Tibial artery (tissue), 4 donors: ENCODE measurements at regions not wholly inside any gene's neighbourhood (a gene's known extent, or its start where the extent isn't known, plus 50 kb on each side); places are given as distances from the start of the nearest gene placed in this dataset.
A peak's percentile ranks its signal among the peaks of the same experiment; 100 is the strongest.

Source experiments
- DNase-seq, 2 donors: peaks; one replicate each; pipeline ENCODE4 v3.0.0-alpha.2; 2019
- H3K27ac ChIP-seq, 2 donors: fragments of 200-600 bp; sonication (generic) in 1 of 2; 1 replicate in 1 of 2; 2 replicates in 1 of 2; pipeline ENCODE4 v1.5.1; 2018 to 2019; ENCODE audit warnings: mild to moderate bottlenecking in 1 of 2
- H3K27me3 ChIP-seq, 2 donors: fragments of 200-600 bp; sonication (generic) in 1 of 2; one replicate each; pipeline versions ENCODE4 v1.5.1 to v1.6.0; 2016 to 2019
- H3K36me3 ChIP-seq, 3 donors: fragments of 200-600 bp; sonication (generic) in 2 of 3; one replicate each; pipeline ENCODE4 v1.5.1; 2016 to 2019; ENCODE audit warnings: mild to moderate bottlenecking in 2 of 3
- H3K4me1 ChIP-seq, 4 donors: fragments of 200-600 bp; sonication (generic) in 2 of 4; 1 replicate in 3 of 4; 2 replicates in 1 of 4; pipeline ENCODE4 v1.5.1; 2016 to 2019
- H3K4me3 ChIP-seq, 2 donors: fragments of 200-600 bp; sonication (generic) in 1 of 2; 1 replicate in 1 of 2; 2 replicates in 1 of 2; pipeline ENCODE4 v1.5.1; 2018 to 2019; ENCODE audit warnings: mild to moderate bottlenecking in 2 of 2
- H3K9me3 ChIP-seq, 3 donors: fragments of 200-600 bp; sonication (generic) in 1 of 3; one replicate each; pipeline ENCODE4 v1.5.1; 2016 to 2019
- CTCF ChIP-seq, 2 experiments: fragments of 200-600 bp in 1 of 2; fragments of 450-650 bp in 1 of 2; IDR thresholded peaks; one replicate each; pipeline ENCODE4 v1.5.1; 2017 to 2019; ENCODE audit warnings: antibody characterized with exemption in 2 of 2, mild to moderate bottlenecking in 1 of 2, moderate library complexity in 1 of 2
- intact Hi-C: fragments of 100-400 bp; cut with DNase I; formaldehyde crosslinking; loops from one replicate; pipeline ENCODE4 v1.15.0; 2023; ENCODE audit warnings: low total_unique reads

GRCh38 chr2:239905884-239906654 lies 119.1 kb downstream of the NDUFA10 start:
- H3K36me3 ChIP-seq, result no peaks in the 10 kb centered on the region
- DNase-seq, result peak in 1 of 2 donors; percentile 39
- intact Hi-C loops, result no loop called here
- peaks cover 0 to 4% (median 0%) of the 10 kb centered on the region in 3 donors for H3K9me3 ChIP-seq
- H3K27me3 ChIP-seq, result no peaks in the 10 kb centered on the region
- no peak overlapping the region for H3K4me3 ChIP-seq
- TF ChIP-seq CTCF (IDR thresholded peaks at IDR 0.05), result no peak
- H3K4me1 ChIP-seq, result no peaks in the 10 kb centered on the region
- H3K27ac ChIP-seq, result no peak overlapping the region

GRCh38 chr2:239905306-239905705 lies 119.8 kb downstream of the NDUFA10 start:
- no peaks in the 10 kb centered on the region for H3K36me3 ChIP-seq
- H3K4me3 ChIP-seq, result no peak overlapping the region
- no peak for TF ChIP-seq CTCF (IDR thresholded peaks at IDR 0.05)
- DNase-seq, result peak in 1 of 2 donors; percentile 24
- H3K9me3 ChIP-seq, result peaks cover 0 to 4% (median 0%) of the 10 kb centered on the region in 3 donors
- no peaks in the 10 kb centered on the region for H3K4me1 ChIP-seq
- intact Hi-C loops, result no loop called here
- no peaks in the 10 kb centered on the region for H3K27me3 ChIP-seq
- no peak overlapping the region for H3K27ac ChIP-seq

GRCh38 chr2:239904496-239904895 lies 120.6 kb downstream of the NDUFA10 start:
- no peak overlapping the region for H3K4me3 ChIP-seq
- no peaks in the 10 kb centered on the region for H3K36me3 ChIP-seq
- H3K27ac ChIP-seq, result no peak overlapping the region
- TF ChIP-seq CTCF (IDR thresholded peaks at IDR 0.05), result no peak
- peak in 1 of 2 donors; percentile 17 for DNase-seq
- H3K4me1 ChIP-seq, result no peaks in the 10 kb centered on the region
- intact Hi-C loops, result no loop called here
- peaks cover 0 to 4% (median 0%) of the 10 kb centered on the region in 3 donors for H3K9me3 ChIP-seq
- H3K27me3 ChIP-seq, result no peaks in the 10 kb centered on the region

GRCh38 chr2:239903803-239904202 lies 121.3 kb downstream of the NDUFA10 start:
- H3K27ac ChIP-seq, result no peak overlapping the region
- peak in 1 of 2 donors; percentile 54 for DNase-seq
- no peaks in the 10 kb centered on the region for H3K27me3 ChIP-seq
- H3K36me3 ChIP-seq, result no peaks in the 10 kb centered on the region
- no peaks in the 10 kb centered on the region for H3K4me1 ChIP-seq
- H3K9me3 ChIP-seq, result peaks cover 0 to 4% (median 0%) of the 10 kb centered on the region in 3 donors
- intact Hi-C loops, result no loop called here
- no peak overlapping the region for H3K4me3 ChIP-seq
- no peak for TF ChIP-seq CTCF (IDR thresholded peaks at IDR 0.05)

- peaks cover 0 to 4% (median 0%) of the 10 kb centered on the region in 3 donors for H3K9me3 ChIP-seq
- intact Hi-C loops, result no loop called here
- H3K4me3 ChIP-seq, result no peak overlapping the region
- TF ChIP-seq CTCF (IDR thresholded peaks at IDR 0.05), result no peak
- H3K27me3 ChIP-seq, result no peaks in the 10 kb centered on the region
- H3K36me3 ChIP-seq, result no peaks in the 10 kb centered on the region
- H3K4me1 ChIP-seq, result no peaks in the 10 kb centered on the region
- no peak overlapping the region for H3K27ac ChIP-seq
- peak in 1 of 2 donors; percentile 45 for DNase-seq
These were observed 121.9 kb downstream of the NDUFA10 start for GRCh38 chr2:239903210-239903609.
